ENCODE measurements at regions not wholly inside any gene's neighbourhood (a gene's known extent, or its start where the extent isn't known, plus 50 kb on each side); places are given as distances from the start of the nearest gene placed in this dataset.
"Not testable (repeated sequence)": the region's sequence is repeated elsewhere in the genome, so short reads cannot be mapped to it uniquely, and the experiment has no call there.

GRCh38 chr4:31192341-31192740 is 472.2 kb downstream of the PCDH7 start:
- no peak for DNase-seq

GRCh38 chr4:31193521-31193920 is 473.4 kb downstream of the PCDH7 start:
- DNase-seq: no peak

GRCh38 chr4:31194823-31195222 is 474.7 kb downstream of the PCDH7 start:
- no peak for DNase-seq

- no peak for DNase-seq
Measured at GRCh38 chr4:31199644-31200043, 479.5 kb downstream of the PCDH7 start.

GRCh38 chr4:31202054-31202453 is 481.9 kb downstream of the PCDH7 start:
- DNase-seq: not testable (repeated sequence)

- DNase-seq: no peak
Measured at GRCh38 chr4:31204874-31205273, 484.7 kb downstream of the PCDH7 start.

GRCh38 chr4:31220921-31221320 is 500.8 kb downstream of the PCDH7 start:
- no peak for DNase-seq

GRCh38 chr4:31228068-31228467 is 507.9 kb downstream of the PCDH7 start:
- DNase-seq: no peak

GRCh38 chr4:31230594-31230993 is 510.4 kb downstream of the PCDH7 start:
- DNase-seq: no peak

GRCh38 chr4:31234494-31234893 is 514.3 kb downstream of the PCDH7 start:
- DNase-seq: no peak

GRCh38 chr4:31234901-31235300 is 514.7 kb downstream of the PCDH7 start:
- no peak for DNase-seq

- DNase-seq: no peak
Measured at GRCh38 chr4:31236020-31236638, 516.0 kb downstream of the PCDH7 start.

GRCh38 chr4:31236639-31237173 is 516.5 kb downstream of the PCDH7 start:
- no peak for DNase-seq

GRCh38 chr4:31237233-31237632 is 517.1 kb downstream of the PCDH7 start:
- no peak for DNase-seq

- no peak for DNase-seq
Measured at GRCh38 chr4:31239886-31240285, 519.7 kb downstream of the PCDH7 start.

GRCh38 chr4:31241504-31242106 is 521.4 kb downstream of the PCDH7 start:
- DNase-seq: no peak

- no peak for DNase-seq
Measured at GRCh38 chr4:31246856-31247255, 526.7 kb downstream of the PCDH7 start.

- DNase-seq: no peak
Measured at GRCh38 chr4:31259119-31259518, 539.0 kb downstream of the PCDH7 start.

GRCh38 chr4:31261632-31262031 is 541.5 kb downstream of the PCDH7 start:
- no peak for DNase-seq

GRCh38 chr4:31266094-31266493 is 545.9 kb downstream of the PCDH7 start:
- not testable (repeated sequence) for DNase-seq

- DNase-seq: no peak
Measured at GRCh38 chr4:31272331-31273061, 552.3 kb downstream of the PCDH7 start.

GRCh38 chr4:31275906-31276305 is 555.7 kb downstream of the PCDH7 start:
- DNase-seq: no peak

- DNase-seq: no peak
Measured at GRCh38 chr4:31283679-31284078, 563.5 kb downstream of the PCDH7 start.

- DNase-seq: no peak
Measured at GRCh38 chr4:31290836-31291235, 570.7 kb downstream of the PCDH7 start.

Data from right kidney (tissue), 1 donor.